HT-29 (cell line): ENCODE measurements at regions not wholly inside any gene's neighbourhood (a gene's known extent, or its start where the extent isn't known, plus 50 kb on each side); places are given as distances from the start of the nearest gene placed in this dataset.

Source experiments
- DNase-seq: peaks from one replicate; pipeline ENCODE4 v3.0.0-alpha.2; 2015; ENCODE audit warnings: low spot score

GRCh38 chr7:97798046-97799019 is 66.4 kb downstream of the TAC1 start:
- peak; percentile 82 for DNase-seq

GRCh38 chr7:97801108-97801507 is 69.2 kb downstream of the TAC1 start:
- DNase-seq: no peak
